ENCODE measurements at regions not wholly inside any gene's neighbourhood (a gene's known extent, or its start where the extent isn't known, plus 50 kb on each side); places are given as distances from the start of the nearest gene placed in this dataset.
A peak's percentile ranks its signal among the peaks of the same experiment; 100 is the strongest.

DNA sequence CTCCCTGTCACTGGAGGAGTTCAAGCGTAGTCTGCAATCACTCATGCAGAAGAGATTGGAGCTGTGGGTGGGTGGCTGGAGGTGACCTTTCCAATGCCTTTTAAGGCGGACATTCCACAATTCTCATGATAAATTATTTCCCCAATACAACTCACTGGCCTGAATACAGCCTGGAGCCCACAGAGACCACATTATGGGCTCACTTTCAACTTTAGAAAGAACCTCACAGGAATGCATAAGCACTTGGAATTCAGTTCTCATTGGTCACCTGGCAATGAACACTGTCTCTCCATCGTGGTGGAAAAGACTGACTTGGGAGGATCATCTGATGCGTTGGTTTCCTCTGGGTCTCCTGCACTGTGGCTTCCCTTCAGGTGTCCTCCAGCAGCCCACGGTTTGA lies 151.8 kb upstream of the KCND3 start:
- Mint-ChIP-seq H3K36me3 (no peaks in the 10 kb centered on the region), H3K4me3 (no peak overlapping the region), H3K27me3 (ENCODE audit: low read depth in 3 of 3) (peaks cover 0 to 3% (median 3%) of the 10 kb centered on the region in 3 donors), H3K4me1 (no peaks in the 10 kb centered on the region), H3K9me3 (peaks cover 0 to 3% (median 0%) of the 10 kb centered on the region in 7 donors), H3K27ac (no peak overlapping the region)
- Histone ChIP-seq H3K27me3 (ENCODE audit: control insufficient read depth in 2 of 2, insufficient read depth in 2 of 2, low read length in 2 of 2) (no peaks in the 10 kb centered on the region), H3K9me3 (replicated peaks in 1 of 2; ENCODE audit: control insufficient read depth in 1 of 2, insufficient read depth in 1 of 2, low read length in 2 of 2) (no peaks in the 10 kb centered on the region), H4K20me1 (ENCODE audit: insufficient read depth, low read length) (no peaks in the 10 kb centered on the region), H2AFZ (ENCODE audit: insufficient read depth, low read depth, low read length, poor library complexity, severe bottlenecking) (no peak overlapping the region), H3K27ac (ENCODE audit: low read depth in 1 of 2, low read length in 2 of 2) (no peak overlapping the region), H3K4me2 (replicated peaks; ENCODE audit: extremely low read depth, low read length, poor library complexity, severe bottlenecking) (no peak overlapping the region), H3K9ac (ENCODE audit: insufficient read depth, low read length, poor library complexity, severe bottlenecking) (no peak overlapping the region), H3K4me1 (ENCODE audit: control insufficient read depth in 1 of 2, insufficient read depth in 2 of 2, low read length in 2 of 2) (no peaks in the 10 kb centered on the region), H3K36me3 (replicated peaks in 1 of 2; ENCODE audit: control insufficient read depth in 1 of 2, insufficient read depth in 2 of 2, low read length in 2 of 2) (no peaks in the 10 kb centered on the region), H3K4me3 (replicated peaks in 1 of 3; ENCODE audit: low read depth in 2 of 3, low read length in 3 of 3) (no peak overlapping the region), H3K79me2 (ENCODE audit: insufficient read depth, low read length) (no peaks in the 10 kb centered on the region)
- intact Hi-C loops (cut with micrococcal nuclease): no loop called here
- DNase-seq: no peak
- TF ChIP-seq, protein P1, sequence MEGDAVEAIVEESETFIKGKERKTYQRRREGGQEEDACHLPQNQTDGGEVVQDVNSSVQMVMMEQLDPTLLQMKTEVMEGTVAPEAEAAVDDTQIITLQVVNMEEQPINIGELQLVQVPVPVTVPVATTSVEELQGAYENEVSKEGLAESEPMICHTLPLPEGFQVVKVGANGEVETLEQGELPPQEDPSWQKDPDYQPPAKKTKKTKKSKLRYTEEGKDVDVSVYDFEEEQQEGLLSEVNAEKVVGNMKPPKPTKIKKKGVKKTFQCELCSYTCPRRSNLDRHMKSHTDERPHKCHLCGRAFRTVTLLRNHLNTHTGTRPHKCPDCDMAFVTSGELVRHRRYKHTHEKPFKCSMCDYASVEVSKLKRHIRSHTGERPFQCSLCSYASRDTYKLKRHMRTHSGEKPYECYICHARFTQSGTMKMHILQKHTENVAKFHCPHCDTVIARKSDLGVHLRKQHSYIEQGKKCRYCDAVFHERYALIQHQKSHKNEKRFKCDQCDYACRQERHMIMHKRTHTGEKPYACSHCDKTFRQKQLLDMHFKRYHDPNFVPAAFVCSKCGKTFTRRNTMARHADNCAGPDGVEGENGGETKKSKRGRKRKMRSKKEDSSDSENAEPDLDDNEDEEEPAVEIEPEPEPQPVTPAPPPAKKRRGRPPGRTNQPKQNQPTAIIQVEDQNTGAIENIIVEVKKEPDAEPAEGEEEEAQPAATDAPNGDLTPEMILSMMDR (IDR thresholded peaks at IDR 0.05): no peak
- WGBS (ENCODE audit: insufficient coverage): 65% methylated on average over 3 of the region's 5 CpGs

DNA sequence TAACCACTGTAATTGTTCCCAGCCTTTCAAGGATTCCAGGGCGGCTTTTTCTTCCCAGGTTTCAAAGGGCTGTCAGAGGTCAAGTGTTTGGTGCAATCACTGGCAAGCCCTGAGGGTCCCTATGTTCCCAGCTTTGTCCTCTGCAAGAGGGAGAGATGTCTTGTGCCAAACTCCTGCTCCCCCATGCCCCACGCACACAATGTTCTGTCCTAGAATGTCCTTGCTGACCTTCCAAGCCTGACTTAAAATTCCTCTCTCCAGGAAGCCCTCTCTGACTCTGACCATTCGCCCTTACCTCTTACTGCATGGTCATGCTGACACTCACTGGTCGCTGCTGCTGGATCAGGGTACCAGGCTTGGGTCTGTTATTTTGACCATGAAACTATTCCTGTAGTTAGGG lies 152.5 kb upstream of the KCND3 start:
- Histone ChIP-seq H2AFZ (ENCODE audit: insufficient read depth, low read depth, low read length, poor library complexity, severe bottlenecking) (no peak overlapping the region), H3K4me1 (ENCODE audit: control insufficient read depth in 1 of 2, insufficient read depth in 2 of 2, low read length in 2 of 2) (no peaks in the 10 kb centered on the region), H4K20me1 (ENCODE audit: insufficient read depth, low read length) (no peaks in the 10 kb centered on the region), H3K4me3 (replicated peaks in 1 of 3; ENCODE audit: low read depth in 2 of 3, low read length in 3 of 3) (no peak overlapping the region), H3K9me3 (replicated peaks in 1 of 2; ENCODE audit: control insufficient read depth in 1 of 2, insufficient read depth in 1 of 2, low read length in 2 of 2) (no peaks in the 10 kb centered on the region), H3K79me2 (ENCODE audit: insufficient read depth, low read length) (no peaks in the 10 kb centered on the region), H3K27me3 (ENCODE audit: control insufficient read depth in 2 of 2, insufficient read depth in 2 of 2, low read length in 2 of 2) (no peaks in the 10 kb centered on the region), H3K27ac (ENCODE audit: low read depth in 1 of 2, low read length in 2 of 2) (no peak overlapping the region), H3K9ac (ENCODE audit: insufficient read depth, low read length, poor library complexity, severe bottlenecking) (no peak overlapping the region), H3K36me3 (replicated peaks in 1 of 2; ENCODE audit: control insufficient read depth in 1 of 2, insufficient read depth in 2 of 2, low read length in 2 of 2) (no peaks in the 10 kb centered on the region), H3K4me2 (replicated peaks; ENCODE audit: extremely low read depth, low read length, poor library complexity, severe bottlenecking) (no peak overlapping the region)
- Mint-ChIP-seq H3K27ac (no peak overlapping the region), H3K4me1 (no peaks in the 10 kb centered on the region), H3K4me3 (peak overlapping the region in 1 of 2 donors; percentile 21), H3K9me3 (peaks cover 0 to 3% (median 0%) of the 10 kb centered on the region in 7 donors), H3K27me3 (ENCODE audit: low read depth in 3 of 3) (peaks cover 0 to 4% (median 3%) of the 10 kb centered on the region in 3 donors), H3K36me3 (no peaks in the 10 kb centered on the region)
- DNase-seq: no peak
- TF ChIP-seq, protein P1 (IDR thresholded peaks at IDR 0.05): no peak
- intact Hi-C loops (cut with micrococcal nuclease): no loop called here
- WGBS (ENCODE audit: insufficient coverage): 100% methylated on average over 1 of the region's 4 CpGs

All from CD14-positive monocyte (primary cell).